ENCODE measurements at regions not wholly inside any gene's neighbourhood (a gene's known extent, or its start where the extent isn't known, plus 50 kb on each side); places are given as distances from the start of the nearest gene placed in this dataset.

- DNase-seq = no peak
These were observed 116.2 kb downstream of the NSUN3 start for GRCh38 chr3:94179059-94179458.

- DNase-seq = no peak
These were observed 120.7 kb downstream of the NSUN3 start for GRCh38 chr3:94183551-94183950.

GRCh38 chr3:94184781-94185180 lies 121.9 kb downstream of the NSUN3 start:
- no peak for DNase-seq

GRCh38 chr3:94185753-94186152 lies 122.9 kb downstream of the NSUN3 start:
- DNase-seq = no peak

- no peak for DNase-seq
These were observed 124.8 kb downstream of the NSUN3 start for GRCh38 chr3:94187697-94188096.

- DNase-seq = no peak
These were observed 132.5 kb downstream of the NSUN3 start for GRCh38 chr3:94195381-94195780.

- no peak for DNase-seq
These were observed 143.4 kb downstream of the NSUN3 start for GRCh38 chr3:94206291-94206690.

- no peak for DNase-seq
These were observed 147.4 kb downstream of the NSUN3 start for GRCh38 chr3:94210256-94210655.

- no peak for DNase-seq
These were observed 154.5 kb downstream of the NSUN3 start for GRCh38 chr3:94217406-94217805.

- no peak for DNase-seq
These were observed 157.6 kb downstream of the NSUN3 start for GRCh38 chr3:94220426-94220825.

- no peak for DNase-seq
These were observed 159.0 kb downstream of the NSUN3 start for GRCh38 chr3:94221829-94222228.

- no peak for DNase-seq
These were observed 162.4 kb downstream of the NSUN3 start for GRCh38 chr3:94225148-94225865.

- DNase-seq = no peak
These were observed 163.2 kb downstream of the NSUN3 start for GRCh38 chr3:94226078-94226477.

GRCh38 chr3:94232921-94233320 lies 170.1 kb downstream of the NSUN3 start:
- DNase-seq = no peak

GRCh38 chr3:94234177-94234788 lies 171.4 kb downstream of the NSUN3 start:
- DNase-seq = no peak

- DNase-seq = no peak
These were observed 179.1 kb downstream of the NSUN3 start for GRCh38 chr3:94241986-94242385.

GRCh38 chr3:94246171-94246570 lies 183.3 kb downstream of the NSUN3 start:
- DNase-seq = no peak

GRCh38 chr3:94248042-94248441 lies 185.2 kb downstream of the NSUN3 start:
- DNase-seq = no peak

GRCh38 chr3:94249491-94250079 lies 186.7 kb downstream of the NSUN3 start:
- no peak for DNase-seq

- no peak for DNase-seq
These were observed 188.7 kb downstream of the NSUN3 start for GRCh38 chr3:94251566-94251965.

- DNase-seq = no peak
These were observed 189.5 kb downstream of the NSUN3 start for GRCh38 chr3:94252316-94252715.

GRCh38 chr3:94256888-94257813 lies 194.3 kb downstream of the NSUN3 start:
- no peak for DNase-seq

- no peak for DNase-seq
These were observed 196.0 kb downstream of the NSUN3 start for GRCh38 chr3:94258851-94259250.

All from GF-D8 (cell line).